HG02798 (cell line): ENCODE measurements at regions not wholly inside any gene's neighbourhood (a gene's known extent, or its start where the extent isn't known, plus 50 kb on each side); places are given as distances from the start of the nearest gene placed in this dataset.

Source experiments
- ATAC-seq: cut with Tn5 transposase; IDR thresholded peaks from one replicate; pipeline ENCODE4 v1.9.1; 2021; ENCODE audit warnings: mild to moderate bottlenecking; ENCODE audit not compliant: unreplicated experiment, poor library complexity

DNA sequence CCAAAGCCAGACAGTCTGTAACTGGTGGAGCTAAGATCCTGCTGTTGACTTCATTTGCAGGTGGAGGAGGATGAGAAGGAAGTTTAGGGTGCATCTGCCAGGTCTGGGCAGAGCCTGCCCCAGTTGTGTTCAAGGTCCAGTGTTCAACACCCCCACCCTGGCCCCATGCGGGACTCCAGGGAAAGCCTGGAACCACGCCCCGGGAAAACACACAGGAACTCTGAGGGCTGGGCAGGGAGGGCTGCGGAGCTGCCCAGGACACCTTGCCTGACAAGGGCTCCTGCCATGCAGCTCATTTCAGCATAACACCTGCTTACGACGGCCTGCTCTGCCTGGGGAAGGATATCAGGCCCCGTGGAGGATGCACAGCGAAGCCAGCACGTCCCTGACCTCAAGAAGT lies 286.3 kb downstream of the XXYLT1 start:
- no peak for ATAC-seq

DNA sequence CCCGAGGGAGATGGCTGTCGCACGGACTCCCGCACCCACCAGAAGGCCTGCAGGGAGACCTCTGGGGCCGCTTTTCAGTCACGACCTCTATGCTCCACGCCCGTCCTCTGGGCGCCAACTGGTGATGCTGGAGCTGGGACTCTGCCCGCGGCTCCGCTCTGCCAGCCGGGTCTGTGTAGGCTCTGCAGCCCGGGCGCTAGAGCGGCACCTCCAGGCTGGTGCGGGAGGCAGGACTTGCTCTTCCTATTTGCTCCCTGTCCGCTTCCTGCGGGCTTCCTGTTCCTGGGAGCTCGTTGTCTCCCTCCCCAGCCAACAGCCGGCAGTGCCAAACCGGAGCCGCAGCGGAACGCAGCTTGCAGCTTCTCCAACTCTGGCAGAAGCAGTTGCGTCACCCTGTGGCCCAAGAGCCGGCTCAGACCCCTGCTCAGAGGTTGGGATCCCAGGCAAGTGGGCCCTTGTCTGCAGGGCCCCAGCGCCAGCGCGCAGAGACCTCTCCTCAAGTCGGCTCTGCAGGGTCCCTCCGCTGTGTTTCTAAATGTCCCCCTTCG lies 285.9 kb downstream of the XXYLT1 start:
- no peak for ATAC-seq

DNA sequence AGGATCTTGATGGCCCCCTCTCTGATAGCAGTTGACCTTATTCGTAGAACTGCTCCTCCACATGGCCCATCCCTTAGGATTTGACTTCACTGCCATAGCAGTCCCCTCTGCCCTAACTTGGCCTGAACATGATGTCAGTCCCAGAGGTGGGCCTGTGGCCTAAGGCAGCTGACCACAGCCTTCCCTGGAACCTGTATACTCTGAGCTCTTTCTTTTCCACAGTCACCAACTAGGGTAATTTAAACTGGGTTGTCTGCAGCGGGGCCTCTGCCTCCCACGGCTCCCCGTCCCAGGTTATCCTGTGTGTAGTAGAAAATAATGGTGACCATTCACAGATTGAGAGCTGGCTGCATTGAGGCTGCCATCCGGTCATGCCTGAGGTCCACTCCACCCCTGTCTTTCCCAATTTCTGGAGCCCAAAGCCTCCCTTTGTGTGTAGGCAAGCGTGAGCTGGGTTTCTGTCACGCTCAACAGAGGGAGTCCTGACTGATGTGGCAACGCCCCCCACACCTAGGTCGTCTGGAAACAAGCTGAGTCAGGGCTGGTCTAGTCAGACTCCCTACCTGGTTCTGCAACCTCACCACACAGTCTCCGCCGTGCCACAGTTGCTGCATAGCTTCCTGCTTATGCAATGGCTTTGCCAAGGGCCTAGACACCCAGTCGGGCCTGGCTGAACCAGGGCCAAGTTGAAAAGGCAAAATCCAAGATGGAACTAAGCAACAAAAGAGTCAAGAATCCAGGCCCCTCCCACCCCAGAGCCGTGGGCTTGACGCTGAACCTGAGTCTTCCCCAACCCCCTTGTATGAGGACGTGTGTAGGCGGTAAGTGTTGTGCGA lies 284.5 kb downstream of the XXYLT1 start:
- no peak for ATAC-seq

DNA sequence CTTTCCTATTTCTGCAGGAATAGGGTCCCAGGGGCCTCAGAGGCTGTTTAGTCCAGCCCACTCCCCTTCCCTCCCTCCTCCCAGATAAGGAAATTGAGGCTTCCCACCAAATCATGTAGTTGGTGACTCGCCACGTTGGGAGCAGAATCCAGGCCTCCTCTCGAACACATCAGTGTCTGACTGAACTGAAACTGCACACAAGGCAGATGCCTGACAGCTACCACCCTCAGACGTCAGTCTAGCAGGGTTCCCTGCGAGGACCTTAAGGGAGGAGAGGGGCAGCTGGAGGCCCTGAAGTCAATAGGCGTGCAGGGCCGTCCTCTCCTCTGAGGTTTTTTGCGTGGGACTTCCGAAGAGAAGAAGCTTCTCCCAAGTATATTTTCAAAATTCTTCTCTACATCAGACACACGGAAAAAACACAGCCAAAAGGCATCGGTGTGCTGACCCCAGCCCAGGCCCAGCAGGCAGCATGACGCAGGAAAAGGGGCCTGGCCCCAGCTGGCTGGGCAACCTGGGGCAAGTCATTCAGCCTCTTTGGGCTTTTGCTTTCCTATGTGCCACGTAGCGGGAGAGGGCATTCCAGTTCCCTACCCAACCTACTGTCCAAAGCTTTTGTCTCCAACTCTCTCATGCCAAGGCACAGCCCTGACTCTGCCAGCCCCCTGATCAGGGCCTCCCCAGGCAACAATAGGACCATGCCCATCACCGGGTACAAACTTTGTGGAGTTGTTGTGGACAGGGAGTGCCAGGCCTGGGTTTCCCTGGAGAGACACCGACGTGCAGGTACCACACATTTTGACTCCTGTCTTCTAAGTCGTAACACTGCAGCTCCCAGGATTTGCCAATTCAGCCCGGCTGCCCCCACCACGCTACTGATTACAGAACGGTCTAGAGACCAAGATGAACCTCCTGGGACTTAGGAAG lies 283.1 kb downstream of the XXYLT1 start:
- no peak for ATAC-seq

- ATAC-seq = no peak
Measured at GRCh38 chr3:194988495-194989165, 282.3 kb downstream of the XXYLT1 start.

- no peak for ATAC-seq
Measured at GRCh38 chr3:194989241-194989640, 281.7 kb downstream of the XXYLT1 start.

DNA sequence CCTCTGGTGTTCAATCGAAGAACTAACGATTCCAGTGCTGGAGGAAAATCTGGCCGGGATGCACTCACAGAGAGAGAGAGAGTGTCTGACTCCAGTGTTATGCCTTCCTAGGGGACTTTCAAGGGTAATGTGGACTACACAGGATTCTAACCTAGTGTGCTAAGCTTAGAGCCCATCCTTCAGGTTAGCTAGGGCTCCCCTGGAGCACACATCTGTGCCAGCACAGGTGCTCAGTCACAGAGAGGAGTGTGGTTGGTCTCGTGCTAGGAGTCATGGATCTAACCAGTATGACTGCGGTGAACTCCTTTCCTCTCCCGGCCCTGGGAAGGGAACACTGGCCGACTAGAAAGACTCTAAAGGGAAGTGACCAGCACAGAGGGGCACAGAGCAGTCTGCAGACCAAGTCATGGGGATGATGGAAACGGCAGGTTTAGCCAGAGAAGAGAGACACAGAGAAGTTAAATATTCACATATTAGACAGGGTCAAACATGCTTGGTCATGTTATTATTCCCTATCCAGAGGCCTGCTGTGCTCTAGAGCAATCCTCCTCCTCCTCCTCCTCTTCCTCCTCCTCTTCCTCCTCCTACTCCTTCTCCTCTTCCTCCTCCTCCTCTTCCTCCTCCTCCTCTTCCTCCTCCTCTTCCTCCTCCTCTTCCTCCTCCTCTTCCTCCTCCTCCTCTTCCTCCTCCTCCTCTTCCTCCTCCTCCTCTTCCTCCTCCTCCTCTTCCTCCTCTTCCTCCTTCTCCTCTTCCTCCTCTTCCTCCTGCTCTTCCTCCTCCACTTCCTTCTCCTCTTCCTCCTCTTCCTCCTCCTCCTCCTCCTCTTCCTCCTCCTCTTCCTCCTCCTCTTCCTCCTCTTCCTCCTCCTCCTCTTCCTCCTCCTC lies 280.3 kb downstream of the XXYLT1 start:
- ATAC-seq = no peak

- no peak for ATAC-seq
Measured at GRCh38 chr3:194991338-194991654, 279.7 kb downstream of the XXYLT1 start.

- no peak for ATAC-seq
Measured at GRCh38 chr3:194993896-194994295, 277.1 kb downstream of the XXYLT1 start.

DNA sequence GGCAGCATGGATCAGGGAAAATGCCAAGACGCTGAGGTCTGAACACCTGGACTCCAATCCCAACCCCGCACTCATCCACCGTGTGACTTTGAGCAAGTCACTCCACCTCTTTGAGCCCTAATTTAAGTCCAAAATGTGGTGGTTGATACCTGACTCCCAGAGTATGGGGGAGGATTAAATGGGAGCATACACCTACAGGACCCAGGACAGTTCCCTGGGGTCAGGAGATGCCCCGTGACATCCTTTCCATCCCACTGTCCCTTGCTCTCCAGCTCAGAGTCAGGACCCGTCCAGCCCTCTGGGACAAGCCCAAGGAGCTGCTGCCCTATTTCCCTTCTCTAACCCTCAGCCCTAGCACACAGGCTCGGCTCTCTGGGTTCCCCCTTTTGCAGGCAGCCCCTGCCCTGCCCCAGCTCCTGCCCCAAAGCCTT lies 276.4 kb downstream of the XXYLT1 start:
- no peak for ATAC-seq

DNA sequence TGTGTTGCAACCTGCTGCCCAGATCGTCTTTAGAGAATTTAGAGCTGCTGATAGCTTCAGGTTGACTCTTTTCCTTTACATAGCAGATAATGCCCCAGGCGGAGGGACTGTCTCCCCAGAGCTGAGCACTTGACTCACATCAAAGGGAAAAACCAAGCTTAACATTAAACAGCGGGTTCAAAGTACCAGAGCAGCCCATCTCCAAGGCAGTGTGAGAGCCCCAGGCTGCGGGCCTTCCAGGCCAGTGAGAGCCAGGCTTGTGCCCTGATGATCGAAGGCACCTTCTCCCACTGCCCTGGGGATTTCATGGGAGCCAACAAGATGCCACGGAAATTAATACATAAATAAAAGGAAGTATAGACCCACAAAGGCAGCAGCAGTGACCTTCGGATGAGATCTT lies 275.6 kb downstream of the XXYLT1 start:
- no peak for ATAC-seq

DNA sequence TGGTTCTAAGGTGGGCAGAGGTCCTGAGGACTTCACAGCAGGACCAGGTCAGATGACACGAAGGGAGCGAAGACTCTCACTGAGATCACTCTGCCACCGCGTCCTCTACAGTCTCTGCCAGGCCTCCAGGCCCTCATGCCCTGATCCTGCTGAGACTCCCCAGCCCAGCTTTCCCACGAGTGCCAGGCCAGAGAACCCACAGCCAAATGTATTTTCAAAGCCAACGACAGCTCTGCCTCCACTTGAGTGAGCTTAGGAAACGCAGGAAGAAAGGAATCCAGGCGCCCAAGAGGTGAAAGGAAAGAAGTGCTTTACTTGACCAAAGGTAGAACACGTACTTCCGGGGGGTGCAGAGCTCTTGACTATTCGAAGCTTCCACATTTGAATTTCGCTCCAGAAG lies 275.0 kb downstream of the XXYLT1 start:
- ATAC-seq = no peak

GRCh38 chr3:194996746-194997145 lies 274.2 kb downstream of the XXYLT1 start:
- ATAC-seq = no peak

DNA sequence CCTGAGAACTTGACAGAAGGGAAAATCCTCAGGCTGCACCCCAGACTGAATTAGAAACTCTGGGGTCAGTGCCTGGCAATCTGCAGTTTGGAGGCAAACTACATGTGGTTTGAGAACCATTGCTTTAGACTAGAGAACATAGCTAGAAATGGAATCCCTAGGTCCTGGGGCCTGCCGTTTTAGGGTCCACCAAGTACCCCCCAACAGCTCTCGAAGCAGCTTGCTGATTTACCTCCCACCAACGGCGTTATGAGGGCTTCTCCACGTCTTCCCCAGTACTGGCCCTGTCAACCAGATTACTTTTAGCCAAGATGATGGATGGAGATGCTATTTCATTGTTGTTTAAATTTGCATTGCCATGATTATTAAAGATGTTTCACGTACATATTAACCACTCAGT lies 272.5 kb downstream of the XXYLT1 start:
- no peak for ATAC-seq

- ATAC-seq = no peak
Measured at GRCh38 chr3:194998948-194999347, 272.0 kb downstream of the XXYLT1 start.

- no peak for ATAC-seq
Measured at GRCh38 chr3:194999491-194999890, 271.5 kb downstream of the XXYLT1 start.

- no peak for ATAC-seq
Measured at GRCh38 chr3:195001261-195001660, 269.7 kb downstream of the XXYLT1 start.

DNA sequence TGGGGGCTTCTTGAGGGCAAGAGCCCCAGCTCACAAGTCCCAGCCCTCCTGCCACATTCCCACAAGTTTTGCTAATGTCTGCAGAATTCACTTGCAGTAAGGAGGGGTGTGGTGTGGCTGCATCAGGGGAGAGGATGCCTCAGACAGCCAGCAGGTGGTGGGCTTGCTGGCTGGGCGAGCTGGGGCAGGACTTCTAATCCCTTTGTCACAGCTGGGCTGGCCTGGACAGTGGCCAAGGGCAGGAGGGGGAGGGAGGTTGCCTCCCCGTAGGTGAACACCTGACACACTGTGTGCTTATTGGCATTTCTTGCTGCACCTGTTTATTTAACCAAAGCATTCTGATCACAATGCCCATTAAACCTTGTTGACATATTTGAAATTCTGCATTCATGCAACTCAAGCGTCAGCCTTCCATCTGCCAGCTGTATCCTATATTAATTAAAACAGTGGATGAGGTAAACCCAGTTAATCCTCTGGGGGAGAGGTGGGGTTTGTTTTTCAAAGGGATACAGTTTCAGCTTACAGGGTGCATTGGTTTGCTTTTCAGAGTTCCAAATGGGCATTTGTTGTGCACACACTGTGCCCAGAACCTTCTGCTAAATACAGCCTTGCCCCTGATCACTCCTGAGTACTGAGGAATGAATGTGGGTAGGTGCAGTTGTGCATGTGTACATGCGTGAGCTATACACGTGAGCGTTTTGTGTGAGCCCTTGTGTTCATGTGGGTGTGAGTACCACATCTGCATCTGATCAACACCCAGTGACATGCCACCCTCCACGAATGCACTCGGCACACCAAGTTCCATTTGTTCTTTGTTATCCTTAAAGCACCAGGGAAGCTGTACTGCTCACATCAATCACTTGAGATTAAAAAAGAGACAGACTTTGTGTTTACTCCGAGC lies 268.7 kb downstream of the XXYLT1 start:
- ATAC-seq = no peak
